MCF 10A (cell line): ENCODE measurements at regions not wholly inside any gene's neighbourhood (a gene's known extent, or its start where the extent isn't known, plus 50 kb on each side); places are given as distances from the start of the nearest gene placed in this dataset.

Experiments used
- BruUV-seq: library from RNA; stranded (reverse); fragments of 400-500 nt; replicated peaks from 2 replicates; lab custom pipeline; 2021; lab: Mats Ljungman, UMichigan
- CTCF ChIA-PET: fragments of 300-600 bp; sonication (Branson Sonifier 250); formaldehyde crosslinking; extraction: SDS; loops from one replicate; lab custom pipeline; 2021; ENCODE audit warnings: antibody characterized with exemption, inconsistent platforms; lab: Yijun Ruan, JAX
- POLR2A ChIA-PET: fragments of 300-600, 350-650 bp; sonication (Branson Sonifier 250); formaldehyde crosslinking; extraction: SDS; loops from one replicate; lab custom pipeline; 2020; ENCODE audit warnings: antibody characterized with exemption, inconsistent platforms; lab: Yijun Ruan, JAX
- DNase-seq: peaks from one replicate; pipeline ENCODE4 v3.0.0-alpha.2; 2018; ENCODE audit not compliant: unreplicated experiment
- H3K27ac Mint-ChIP-seq: one replicate; pipeline ENCODE4 v1.8.0; 2022; ENCODE audit warnings: mild to moderate bottlenecking, low read depth, mixed read lengths; ENCODE audit not compliant: unreplicated experiment
- H3K27me3 Mint-ChIP-seq: one replicate; pipeline ENCODE4 v1.8.0; 2022; ENCODE audit warnings: mixed read lengths; ENCODE audit not compliant: insufficient read depth, unreplicated experiment
- H3K36me3 Mint-ChIP-seq: one replicate; pipeline ENCODE4 v1.8.0; 2022; ENCODE audit warnings: mild to moderate bottlenecking, moderate library complexity, mixed read lengths; ENCODE audit not compliant: insufficient read depth, unreplicated experiment
- H3K4me1 Mint-ChIP-seq: one replicate; pipeline ENCODE4 v1.8.0; 2022; ENCODE audit warnings: mixed read lengths; ENCODE audit not compliant: insufficient read depth, unreplicated experiment
- H3K4me3 Mint-ChIP-seq: one replicate; pipeline ENCODE4 v1.8.0; 2022; ENCODE audit warnings: mild to moderate bottlenecking, moderate library complexity, mixed read lengths; ENCODE audit not compliant: unreplicated experiment
- H3K9me3 Mint-ChIP-seq: one replicate; pipeline ENCODE4 v1.8.0; 2022; ENCODE audit warnings: mixed read lengths; ENCODE audit not compliant: unreplicated experiment
- intact Hi-C: fragments of 100-400 bp; cut with micrococcal nuclease; formaldehyde crosslinking; loops from 2 replicates; pipeline ENCODE4 v1.14.1; 2022
- TF ChIP-seq, protein P1 (sequence below): fragments of 200-600 bp; IDR thresholded peaks from one replicate; pipeline ENCODE4 v1.8.0; 2022; ENCODE audit warnings: antibody characterized with exemption, mild to moderate bottlenecking; ENCODE audit not compliant: unreplicated experiment

DNA sequence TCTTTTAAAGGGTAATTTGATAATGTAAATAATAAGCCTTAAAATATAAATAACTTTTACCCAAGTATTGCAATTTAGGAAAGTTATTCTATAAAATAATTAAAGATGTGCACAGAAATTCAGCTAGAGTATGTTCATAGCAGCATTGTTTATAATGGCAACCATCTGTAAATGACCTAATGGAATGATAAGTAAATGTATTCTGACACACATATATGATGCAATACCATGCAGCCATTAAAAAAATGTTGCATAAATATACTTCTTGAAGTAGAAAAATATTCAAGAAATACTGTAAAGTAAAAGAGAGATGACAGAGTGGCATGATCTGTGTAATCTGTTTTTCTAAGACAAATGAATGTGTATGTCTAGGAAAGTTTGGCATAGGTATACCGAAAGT, 545.7 kb downstream of the ZEB2 start:
- H3K36me3 Mint-ChIP-seq = no peaks in the 10 kb centered on the region
- CTCF ChIA-PET = no interaction called here
- intact Hi-C loops = no loop called here
- no peaks in the 10 kb centered on the region for H3K4me1 Mint-ChIP-seq
- DNase-seq = peak; percentile 20
- H3K27ac Mint-ChIP-seq = no peak overlapping the region
- H3K9me3 Mint-ChIP-seq = no peaks in the 10 kb centered on the region
- POLR2A ChIA-PET = no interaction called here
- H3K27me3 Mint-ChIP-seq = no peaks in the 10 kb centered on the region
- no peak overlapping the region for H3K4me3 Mint-ChIP-seq
- no TSS peak for BruUV-seq
- TF ChIP-seq, protein P1, sequence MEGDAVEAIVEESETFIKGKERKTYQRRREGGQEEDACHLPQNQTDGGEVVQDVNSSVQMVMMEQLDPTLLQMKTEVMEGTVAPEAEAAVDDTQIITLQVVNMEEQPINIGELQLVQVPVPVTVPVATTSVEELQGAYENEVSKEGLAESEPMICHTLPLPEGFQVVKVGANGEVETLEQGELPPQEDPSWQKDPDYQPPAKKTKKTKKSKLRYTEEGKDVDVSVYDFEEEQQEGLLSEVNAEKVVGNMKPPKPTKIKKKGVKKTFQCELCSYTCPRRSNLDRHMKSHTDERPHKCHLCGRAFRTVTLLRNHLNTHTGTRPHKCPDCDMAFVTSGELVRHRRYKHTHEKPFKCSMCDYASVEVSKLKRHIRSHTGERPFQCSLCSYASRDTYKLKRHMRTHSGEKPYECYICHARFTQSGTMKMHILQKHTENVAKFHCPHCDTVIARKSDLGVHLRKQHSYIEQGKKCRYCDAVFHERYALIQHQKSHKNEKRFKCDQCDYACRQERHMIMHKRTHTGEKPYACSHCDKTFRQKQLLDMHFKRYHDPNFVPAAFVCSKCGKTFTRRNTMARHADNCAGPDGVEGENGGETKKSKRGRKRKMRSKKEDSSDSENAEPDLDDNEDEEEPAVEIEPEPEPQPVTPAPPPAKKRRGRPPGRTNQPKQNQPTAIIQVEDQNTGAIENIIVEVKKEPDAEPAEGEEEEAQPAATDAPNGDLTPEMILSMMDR = no peak

- Mint-ChIP-seq H3K4me3 (no peak overlapping the region), H3K27me3 (no peaks in the 10 kb centered on the region), H3K4me1 (peaks cover 11% of the 10 kb centered on the region), H3K36me3 (no peaks in the 10 kb centered on the region), H3K27ac (no peak overlapping the region), H3K9me3 (no peaks in the 10 kb centered on the region)
- BruUV-seq = no TSS peak
- intact Hi-C loops = no loop called here
- CTCF ChIA-PET = interaction anchor here (0.6 to 1.3 kb wide), 2 partner anchors 11 to 338 kb away, joined by 4 read pairs; no protein-coding TSS in a partner anchor
- DNase-seq = no peak
- TF ChIP-seq, protein P1 = no peak
- POLR2A ChIA-PET = interaction anchor here (1.6 kb wide), 1 partner anchor 11 kb away, joined by 4 read pairs; no protein-coding TSS in a partner anchor
These were observed 551.1 kb downstream of the ZEB2 start for GRCh38 chr2:143968860-143969259.

GRCh38 chr2:143968360-143968759, 551.6 kb downstream of the ZEB2 start:
- Mint-ChIP-seq H3K4me1 (peaks cover 11% of the 10 kb centered on the region), H3K27me3 (no peaks in the 10 kb centered on the region), H3K9me3 (no peaks in the 10 kb centered on the region), H3K36me3 (no peaks in the 10 kb centered on the region), H3K27ac (no peak overlapping the region), H3K4me3 (no peak overlapping the region)
- TF ChIP-seq, protein P1 = no peak
- intact Hi-C loops = no loop called here
- ChIA-PET CTCF (interaction anchor here (1.3 kb wide), 1 partner anchor 11 kb away, joined by 4 read pairs; no protein-coding TSS in a partner anchor), POLR2A (interaction anchor here (1.6 kb wide), 1 partner anchor 11 kb away, joined by 4 read pairs; no protein-coding TSS in a partner anchor)
- no TSS peak for BruUV-seq
- no peak for DNase-seq

DNA sequence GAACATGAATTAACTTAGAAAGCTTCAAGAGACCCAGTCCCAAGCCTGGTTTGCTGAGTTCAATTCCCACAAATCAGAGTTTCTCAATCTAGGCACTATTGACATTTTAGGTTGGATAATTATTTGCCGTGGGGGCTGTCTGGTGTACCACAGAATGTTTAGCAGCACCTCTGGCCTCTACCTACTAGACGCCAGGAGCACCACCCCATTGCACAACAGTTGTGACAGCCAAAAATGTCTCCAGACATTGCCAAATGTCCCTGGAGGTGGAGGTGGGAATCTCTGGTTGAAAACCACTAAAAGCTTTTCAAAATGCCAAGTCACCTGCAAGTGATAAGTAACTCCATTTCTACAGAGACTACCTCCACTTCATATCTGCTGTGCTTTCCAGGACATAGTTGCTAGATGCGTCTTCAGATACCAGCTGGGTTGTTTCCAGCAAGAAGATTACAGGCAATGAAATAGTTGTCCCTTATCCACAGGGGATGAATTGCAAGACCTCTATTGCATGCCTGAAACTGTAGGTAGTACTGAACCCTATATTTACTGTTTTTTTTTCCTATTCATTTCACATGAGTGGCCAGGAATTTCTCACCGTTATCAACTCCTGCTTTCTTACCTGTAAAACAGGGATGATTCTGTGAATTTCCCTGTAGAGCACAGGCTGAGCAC, 554.3 kb downstream of the ZEB2 start:
- Mint-ChIP-seq H3K36me3 (no peaks in the 10 kb centered on the region), H3K27me3 (no peaks in the 10 kb centered on the region), H3K9me3 (peaks cover 5% of the 10 kb centered on the region), H3K27ac (peak overlapping the region; percentile 40), H3K4me1 (peaks cover 20% of the 10 kb centered on the region), H3K4me3 (no peak overlapping the region)
- ChIA-PET POLR2A (no interaction called here), CTCF (interaction anchor here (0.7 to 1.1 kb wide), 2 partner anchors 9 to 134 kb away, joined by 3 to 4 read pairs; no protein-coding TSS in a partner anchor)
- peak; percentile 39 for DNase-seq
- intact Hi-C loops = no loop called here
- TF ChIP-seq, protein P1 = no peak
- no TSS peak for BruUV-seq
